ENCODE measurements at regions not wholly inside any gene's neighbourhood (a gene's known extent, or its start where the extent isn't known, plus 50 kb on each side); places are given as distances from the start of the nearest gene placed in this dataset.

DNA sequence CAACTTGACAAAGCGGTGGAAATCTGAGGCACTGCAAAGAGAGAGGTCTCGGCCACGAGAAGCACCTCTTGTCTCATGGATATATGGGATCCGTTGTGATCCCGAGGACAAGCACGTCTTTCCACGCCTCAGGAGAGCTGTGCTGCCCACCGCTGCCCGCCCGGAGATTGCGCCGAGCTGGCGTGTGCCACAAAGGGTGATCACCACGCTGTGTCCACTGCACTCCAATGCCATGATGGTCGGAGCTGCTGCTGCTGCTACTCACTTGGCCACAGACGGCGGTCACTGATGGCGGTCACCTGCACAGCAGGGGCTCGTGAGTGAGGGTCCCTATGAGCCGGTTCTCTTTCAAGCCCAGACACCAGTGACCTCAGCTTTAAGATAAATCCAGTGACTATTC is 51.1 kb downstream of the SHANK2 start:
- no peak for TF ChIP-seq POLR2A (IDR thresholded peaks at IDR 0.05)
- TF ChIP-seq, protein P1, sequence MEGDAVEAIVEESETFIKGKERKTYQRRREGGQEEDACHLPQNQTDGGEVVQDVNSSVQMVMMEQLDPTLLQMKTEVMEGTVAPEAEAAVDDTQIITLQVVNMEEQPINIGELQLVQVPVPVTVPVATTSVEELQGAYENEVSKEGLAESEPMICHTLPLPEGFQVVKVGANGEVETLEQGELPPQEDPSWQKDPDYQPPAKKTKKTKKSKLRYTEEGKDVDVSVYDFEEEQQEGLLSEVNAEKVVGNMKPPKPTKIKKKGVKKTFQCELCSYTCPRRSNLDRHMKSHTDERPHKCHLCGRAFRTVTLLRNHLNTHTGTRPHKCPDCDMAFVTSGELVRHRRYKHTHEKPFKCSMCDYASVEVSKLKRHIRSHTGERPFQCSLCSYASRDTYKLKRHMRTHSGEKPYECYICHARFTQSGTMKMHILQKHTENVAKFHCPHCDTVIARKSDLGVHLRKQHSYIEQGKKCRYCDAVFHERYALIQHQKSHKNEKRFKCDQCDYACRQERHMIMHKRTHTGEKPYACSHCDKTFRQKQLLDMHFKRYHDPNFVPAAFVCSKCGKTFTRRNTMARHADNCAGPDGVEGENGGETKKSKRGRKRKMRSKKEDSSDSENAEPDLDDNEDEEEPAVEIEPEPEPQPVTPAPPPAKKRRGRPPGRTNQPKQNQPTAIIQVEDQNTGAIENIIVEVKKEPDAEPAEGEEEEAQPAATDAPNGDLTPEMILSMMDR (IDR thresholded peaks at IDR 0.05 in 8 of 11, conservative IDR thresholded peaks at IDR 0.05 in 3 of 11) = no peak
- no peak for TF ChIP-seq POLR2AphosphoS5 (IDR thresholded peaks at IDR 0.05)
